OCI-LY1 (cell line): ENCODE measurements at regions not wholly inside any gene's neighbourhood (a gene's known extent, or its start where the extent isn't known, plus 50 kb on each side); places are given as distances from the start of the nearest gene placed in this dataset.

Experiments used
- H2AFZ ChIP-seq: fragments of 200-600 bp; sonication (generic), shearing (Covaris generic); 2 replicates; pipeline ENCODE4 v1.6.0; 2014; ENCODE audit warnings: antibody characterized with exemption, mild to moderate bottlenecking, low read length
- H3F3A ChIP-seq: fragments of 200-600 bp; sonication (generic), shearing (Covaris generic); 2 replicates; pipeline ENCODE4 v1.6.0; 2014; ENCODE audit warnings: mild to moderate bottlenecking, antibody characterized with exemption, low read length, moderate library complexity; ENCODE audit not compliant: insufficient read depth
- H3K27ac ChIP-seq: fragments of 200-600 bp; sonication (generic); 2 replicates; pipeline ENCODE4 v1.5.1; 2014; ENCODE audit warnings: low read length, mixed run types, mild to moderate bottlenecking, low read depth; ENCODE audit not compliant: poor library complexity, severe bottlenecking
- H3K27me3 ChIP-seq: fragments of 200-600 bp; sonication (generic); 2 replicates; pipeline ENCODE4 v1.6.0; 2014; ENCODE audit warnings: antibody characterized with exemption, mild to moderate bottlenecking, low read length, moderate library complexity; ENCODE audit not compliant: insufficient read depth
- H3K36me3 ChIP-seq: fragments of 200-600 bp; sonication (generic); 2 replicates; pipeline ENCODE4 v1.6.1; 2014; ENCODE audit warnings: mild to moderate bottlenecking, antibody characterized with exemption, low read length, moderate library complexity, mixed read lengths; ENCODE audit not compliant: insufficient read depth
- H3K4me1 ChIP-seq: fragments of 200-600 bp; sonication (generic); 2 replicates; pipeline ENCODE4 v1.5.1; 2014; ENCODE audit warnings: mild to moderate bottlenecking, low read length, moderate library complexity; ENCODE audit not compliant: insufficient read depth, severe bottlenecking
- H3K4me2 ChIP-seq: fragments of 200-600 bp; sonication (generic), shearing (Covaris generic); 2 replicates; pipeline ENCODE4 v1.6.1; 2014; ENCODE audit warnings: low read length
- H3K4me3 ChIP-seq: fragments of 200-600 bp; sonication (generic); 2 replicates; pipeline ENCODE4 v1.5.1; 2014; ENCODE audit warnings: low read length, low read depth, mild to moderate bottlenecking, mixed read lengths; ENCODE audit not compliant: poor library complexity, severe bottlenecking
- H3K79me2 ChIP-seq: fragments of 200-600 bp; shearing (Covaris generic); 2 replicates; pipeline ENCODE4 v1.6.1; 2016; ENCODE audit warnings: mixed run types, low read length, mixed read lengths; ENCODE audit not compliant: insufficient read depth
- H3K9ac ChIP-seq: fragments of 200-600 bp; sonication (generic), shearing (Covaris generic); 2 replicates; pipeline ENCODE4 v1.6.1; 2014; ENCODE audit warnings: mild to moderate bottlenecking, low read length, mixed read lengths
- H3K9me2 ChIP-seq: fragments of 200-600 bp; sonication (generic), shearing (Covaris generic); 2 replicates; pipeline ENCODE4 v1.6.1; 2014; ENCODE audit warnings: low read depth, mild to moderate bottlenecking, low read length, mixed read lengths
- H3K9me3 ChIP-seq: fragments of 200-600 bp; shearing (Covaris generic); 2 replicates; pipeline ENCODE4 v1.6.1; 2014; ENCODE audit warnings: low read length, mixed read lengths
- H4K20me1 ChIP-seq: fragments of 200-600 bp; sonication (generic), shearing (Covaris generic); 2 replicates; pipeline ENCODE4 v1.6.0; 2016; ENCODE audit warnings: mild to moderate bottlenecking, low read length; ENCODE audit not compliant: insufficient read depth
- EZH2 ChIP-seq: fragments of 200-600 bp; sonication (generic), shearing (Covaris generic); IDR thresholded peaks from 2 replicates; pipeline ENCODE4 v1.8.0; 2017; ENCODE audit warnings: borderline replicate concordance, mixed run types, mild to moderate bottlenecking, antibody characterized with exemption, low read length, moderate library complexity, mixed read lengths
- TF ChIP-seq, protein P1 (sequence below): fragments of 200-600 bp; sonication (generic), shearing (Covaris generic); IDR thresholded peaks from 2 replicates; pipeline ENCODE4 v1.5.1; 2017; ENCODE audit warnings: mild to moderate bottlenecking, antibody characterized with exemption, low read length, moderate library complexity, mixed read lengths

DNA sequence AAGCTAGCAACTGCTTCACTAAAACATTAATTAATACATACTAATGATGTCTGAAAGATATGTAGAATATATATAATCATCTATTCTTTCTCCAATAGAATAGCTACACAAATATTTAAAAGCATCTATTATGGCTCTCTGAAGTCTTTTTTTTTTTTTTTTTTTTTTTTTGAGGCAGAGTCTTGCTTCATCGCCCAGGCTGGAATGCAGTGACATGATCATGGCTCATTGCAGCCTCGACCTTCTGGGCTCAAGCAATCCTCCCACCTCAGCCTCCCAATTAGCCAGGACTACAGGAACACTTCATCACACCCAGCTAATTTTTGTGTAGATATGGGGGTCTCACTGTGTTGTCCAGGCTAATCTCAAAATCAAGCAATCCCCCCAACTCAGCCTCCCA lies 120.4 kb upstream of the KYNU start:
- no peak overlapping the region for H2AFZ ChIP-seq
- no peaks in the 10 kb centered on the region for H3K27me3 ChIP-seq
- no peaks in the 10 kb centered on the region for H4K20me1 ChIP-seq
- TF ChIP-seq, protein P1, sequence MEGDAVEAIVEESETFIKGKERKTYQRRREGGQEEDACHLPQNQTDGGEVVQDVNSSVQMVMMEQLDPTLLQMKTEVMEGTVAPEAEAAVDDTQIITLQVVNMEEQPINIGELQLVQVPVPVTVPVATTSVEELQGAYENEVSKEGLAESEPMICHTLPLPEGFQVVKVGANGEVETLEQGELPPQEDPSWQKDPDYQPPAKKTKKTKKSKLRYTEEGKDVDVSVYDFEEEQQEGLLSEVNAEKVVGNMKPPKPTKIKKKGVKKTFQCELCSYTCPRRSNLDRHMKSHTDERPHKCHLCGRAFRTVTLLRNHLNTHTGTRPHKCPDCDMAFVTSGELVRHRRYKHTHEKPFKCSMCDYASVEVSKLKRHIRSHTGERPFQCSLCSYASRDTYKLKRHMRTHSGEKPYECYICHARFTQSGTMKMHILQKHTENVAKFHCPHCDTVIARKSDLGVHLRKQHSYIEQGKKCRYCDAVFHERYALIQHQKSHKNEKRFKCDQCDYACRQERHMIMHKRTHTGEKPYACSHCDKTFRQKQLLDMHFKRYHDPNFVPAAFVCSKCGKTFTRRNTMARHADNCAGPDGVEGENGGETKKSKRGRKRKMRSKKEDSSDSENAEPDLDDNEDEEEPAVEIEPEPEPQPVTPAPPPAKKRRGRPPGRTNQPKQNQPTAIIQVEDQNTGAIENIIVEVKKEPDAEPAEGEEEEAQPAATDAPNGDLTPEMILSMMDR = no peak
- TF ChIP-seq EZH2 = no peak
- no peak overlapping the region for H3K4me2 ChIP-seq
- H3K79me2 ChIP-seq = no peaks in the 10 kb centered on the region
- H3K4me3 ChIP-seq = no peak overlapping the region
- no peaks in the 10 kb centered on the region for H3K4me1 ChIP-seq
- H3K9me2 ChIP-seq = no peaks in the 10 kb centered on the region
- H3K9ac ChIP-seq = no peak overlapping the region
- no peaks in the 10 kb centered on the region for H3F3A ChIP-seq
- no peaks in the 10 kb centered on the region for H3K36me3 ChIP-seq
- no peaks in the 10 kb centered on the region for H3K9me3 ChIP-seq
- H3K27ac ChIP-seq = no peak overlapping the region

DNA sequence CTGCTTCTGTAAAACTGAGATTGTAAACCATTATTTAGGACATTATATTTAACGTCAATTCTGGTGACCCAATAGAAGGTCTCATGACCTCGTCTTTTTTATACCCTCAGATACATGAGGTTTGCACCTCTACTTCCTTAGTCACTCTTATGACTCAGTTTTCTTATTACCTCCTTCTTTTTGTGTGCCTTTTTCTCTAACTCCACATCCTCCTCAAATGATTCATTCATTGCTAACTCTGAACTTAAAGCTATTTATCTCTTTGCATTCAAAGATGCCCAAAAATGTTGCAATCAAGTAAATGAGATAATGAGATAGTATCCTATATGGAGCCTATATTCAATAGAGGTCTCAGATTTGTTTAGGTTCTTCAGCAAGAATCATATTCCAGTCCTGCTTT lies 121.0 kb upstream of the KYNU start:
- Histone ChIP-seq H2AFZ (no peak overlapping the region), H3K9ac (no peak overlapping the region), H3K9me2 (no peaks in the 10 kb centered on the region), H3K27ac (no peak overlapping the region), H3K4me2 (no peak overlapping the region), H3K36me3 (no peaks in the 10 kb centered on the region), H3K27me3 (no peaks in the 10 kb centered on the region), H3K4me1 (no peaks in the 10 kb centered on the region), H3F3A (no peaks in the 10 kb centered on the region), H3K4me3 (no peak overlapping the region), H3K79me2 (no peaks in the 10 kb centered on the region), H3K9me3 (no peaks in the 10 kb centered on the region), H4K20me1 (no peaks in the 10 kb centered on the region)
- no peak for TF ChIP-seq EZH2
- TF ChIP-seq, protein P1 = no peak

DNA sequence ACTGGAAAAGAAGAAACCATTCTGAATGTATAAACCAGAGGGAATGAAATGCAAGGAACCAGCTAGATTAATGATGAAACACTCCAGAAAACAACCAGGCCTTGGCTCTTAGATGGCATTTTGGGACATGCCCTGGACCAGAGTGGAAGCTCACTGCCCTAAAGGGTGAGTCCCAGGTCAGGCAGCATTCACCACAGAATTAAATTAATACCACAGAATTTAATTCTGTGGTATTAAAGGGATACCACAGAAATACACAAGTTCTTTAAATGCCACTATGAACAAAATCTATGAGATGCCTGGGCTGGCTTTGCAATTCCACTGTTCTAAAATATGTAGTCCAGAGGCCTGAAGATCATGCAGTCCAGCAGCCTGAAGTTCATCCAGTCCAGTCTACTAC lies 122.3 kb upstream of the KYNU start:
- TF ChIP-seq, protein P1 = no peak
- TF ChIP-seq EZH2 = no peak
- Histone ChIP-seq H3F3A (no peaks in the 10 kb centered on the region), H3K4me2 (no peak overlapping the region), H3K4me1 (no peaks in the 10 kb centered on the region), H3K9me3 (no peaks in the 10 kb centered on the region), H3K4me3 (no peak overlapping the region), H3K9me2 (no peaks in the 10 kb centered on the region), H3K36me3 (no peaks in the 10 kb centered on the region), H4K20me1 (no peaks in the 10 kb centered on the region), H2AFZ (no peak overlapping the region), H3K27me3 (no peaks in the 10 kb centered on the region), H3K79me2 (no peaks in the 10 kb centered on the region), H3K9ac (no peak overlapping the region), H3K27ac (no peak overlapping the region)
